Stimulated activated CD4-positive, alpha-beta T cell treated with anti-CD3 and anti-CD28 coated beads, TNF-alpha, amount 100 ng/mL, for 48 hours (primary cell): ENCODE measurements at regions not wholly inside any gene's neighbourhood (a gene's known extent, or its start where the extent isn't known, plus 50 kb on each side); places are given as distances from the start of the nearest gene placed in this dataset.

Experiments used
- DNase-seq, 3 donors: peaks; one replicate each; pipeline ENCODE4 v3.0.0-alpha.2; 2020; ENCODE audit warnings: low read depth in 3 of 3

GRCh38 chr4:157973297-157973696, 199.5 kb downstream of the GASK1B start:
- DNase-seq: no peak

GRCh38 chr4:157964463-157964862, 208.4 kb downstream of the GASK1B start:
- no peak for DNase-seq

- no peak for DNase-seq
Measured at GRCh38 chr4:157961229-157961990, 211.4 kb downstream of the GASK1B start.

GRCh38 chr4:157957905-157958304, 214.9 kb downstream of the GASK1B start:
- DNase-seq: no peak

GRCh38 chr4:157942017-157942416, 230.8 kb downstream of the GASK1B start:
- DNase-seq: no peak

- no peak for DNase-seq
Measured at GRCh38 chr4:157934151-157934550, 238.7 kb downstream of the GASK1B start.

GRCh38 chr4:157932936-157933335, 239.9 kb downstream of the GASK1B start:
- no peak for DNase-seq

- DNase-seq: no peak
Measured at GRCh38 chr4:157929486-157929885, 243.3 kb downstream of the GASK1B start.

GRCh38 chr4:157918036-157918832, 254.6 kb downstream of the GASK1B start:
- no peak for DNase-seq

- no peak for DNase-seq
Measured at GRCh38 chr4:157912212-157912611, 260.6 kb downstream of the GASK1B start.

- no peak for DNase-seq
Measured at GRCh38 chr4:157911662-157912061, 261.2 kb downstream of the GASK1B start.

GRCh38 chr4:157908691-157909090, 264.1 kb downstream of the GASK1B start:
- no peak for DNase-seq

GRCh38 chr4:157908031-157908430, 264.8 kb downstream of the GASK1B start:
- DNase-seq: no peak

GRCh38 chr4:157907226-157907946, 265.4 kb downstream of the GASK1B start:
- no peak for DNase-seq

GRCh38 chr4:157898836-157899605, 273.8 kb downstream of the GASK1B start:
- DNase-seq: no peak

GRCh38 chr4:157897855-157898370, 274.9 kb downstream of the GASK1B start:
- DNase-seq: no peak

- no peak for DNase-seq
Measured at GRCh38 chr4:157896726-157897125, 276.1 kb downstream of the GASK1B start.

- DNase-seq: no peak
Measured at GRCh38 chr4:157895205-157895604, 277.6 kb downstream of the GASK1B start.

- no peak for DNase-seq
Measured at GRCh38 chr4:157889788-157890187, 283.0 kb downstream of the GASK1B start.

GRCh38 chr4:157888281-157888680, 284.5 kb downstream of the GASK1B start:
- no peak for DNase-seq

- no peak for DNase-seq
Measured at GRCh38 chr4:157887316-157887715, 285.5 kb downstream of the GASK1B start.
